A673 (cell line): ENCODE measurements at regions not wholly inside any gene's neighbourhood (a gene's known extent, or its start where the extent isn't known, plus 50 kb on each side); places are given as distances from the start of the nearest gene placed in this dataset.

ENCODE experiments used
- EZH2 ChIP-seq: fragments of 200-600 bp; sonication (generic); IDR thresholded peaks from 2 replicates; pipeline ENCODE4 v1.6.1; 2017; ENCODE audit warnings: borderline replicate concordance, low read depth, mild to moderate bottlenecking, mixed read lengths, antibody characterized with exemption, low read length; ENCODE audit not compliant: poor library complexity, severe bottlenecking
- TF ChIP-seq, protein P1 (sequence below): fragments of 300-800, 200-600 bp; sonication (generic); conservative IDR thresholded peaks from 2 replicates; pipeline ENCODE4 v1.5.1; 2017; ENCODE audit warnings: low read depth, mild to moderate bottlenecking, antibody characterized with exemption, low read length, moderate library complexity, mixed read lengths

GRCh38 chr3:118196183-118196582, 838.5 kb downstream of the IGSF11 start:
- TF ChIP-seq, protein P1, sequence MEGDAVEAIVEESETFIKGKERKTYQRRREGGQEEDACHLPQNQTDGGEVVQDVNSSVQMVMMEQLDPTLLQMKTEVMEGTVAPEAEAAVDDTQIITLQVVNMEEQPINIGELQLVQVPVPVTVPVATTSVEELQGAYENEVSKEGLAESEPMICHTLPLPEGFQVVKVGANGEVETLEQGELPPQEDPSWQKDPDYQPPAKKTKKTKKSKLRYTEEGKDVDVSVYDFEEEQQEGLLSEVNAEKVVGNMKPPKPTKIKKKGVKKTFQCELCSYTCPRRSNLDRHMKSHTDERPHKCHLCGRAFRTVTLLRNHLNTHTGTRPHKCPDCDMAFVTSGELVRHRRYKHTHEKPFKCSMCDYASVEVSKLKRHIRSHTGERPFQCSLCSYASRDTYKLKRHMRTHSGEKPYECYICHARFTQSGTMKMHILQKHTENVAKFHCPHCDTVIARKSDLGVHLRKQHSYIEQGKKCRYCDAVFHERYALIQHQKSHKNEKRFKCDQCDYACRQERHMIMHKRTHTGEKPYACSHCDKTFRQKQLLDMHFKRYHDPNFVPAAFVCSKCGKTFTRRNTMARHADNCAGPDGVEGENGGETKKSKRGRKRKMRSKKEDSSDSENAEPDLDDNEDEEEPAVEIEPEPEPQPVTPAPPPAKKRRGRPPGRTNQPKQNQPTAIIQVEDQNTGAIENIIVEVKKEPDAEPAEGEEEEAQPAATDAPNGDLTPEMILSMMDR = no peak
- TF ChIP-seq EZH2 = no peak
